ENCODE measurements at regions not wholly inside any gene's neighbourhood (a gene's known extent, or its start where the extent isn't known, plus 50 kb on each side); places are given as distances from the start of the nearest gene placed in this dataset.

DNA sequence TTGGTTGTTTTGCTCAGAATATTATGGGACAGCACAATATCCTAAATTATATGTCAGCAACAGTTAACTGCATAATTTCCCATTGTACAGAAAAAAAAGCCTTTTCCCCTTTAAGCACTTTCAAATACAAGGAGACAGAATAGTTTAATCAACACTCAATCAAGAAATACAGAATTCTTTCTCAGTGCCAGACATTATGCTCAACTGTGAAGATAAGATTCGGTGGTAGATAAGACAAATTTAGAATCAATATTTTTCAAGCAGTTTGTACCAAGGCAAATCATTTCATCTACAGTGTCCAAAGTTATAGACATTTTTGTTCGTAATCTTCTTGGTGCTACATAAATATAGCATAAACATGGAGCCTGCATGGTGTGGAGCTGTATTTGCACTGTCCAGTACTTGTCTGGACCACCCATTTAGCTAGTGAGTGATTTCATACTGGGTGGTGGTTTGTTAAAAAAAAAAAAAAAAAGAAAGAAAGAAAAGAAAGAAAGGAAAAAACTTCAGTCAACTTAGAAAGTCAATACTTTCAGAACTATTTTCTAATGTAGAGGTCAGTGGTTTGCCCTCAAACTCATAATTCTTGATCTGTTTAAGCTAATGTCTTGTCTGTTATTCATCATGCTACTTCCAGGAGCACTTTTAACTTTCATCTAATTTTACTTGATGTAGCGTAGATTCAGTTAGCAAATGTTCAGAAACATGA is 522.9 kb downstream of the FAT4 start:
- TF ChIP-seq ZFX (IDR thresholded peaks at IDR 0.05; ENCODE audit: borderline replicate concordance): no peak
- TF ChIP-seq, protein P1, sequence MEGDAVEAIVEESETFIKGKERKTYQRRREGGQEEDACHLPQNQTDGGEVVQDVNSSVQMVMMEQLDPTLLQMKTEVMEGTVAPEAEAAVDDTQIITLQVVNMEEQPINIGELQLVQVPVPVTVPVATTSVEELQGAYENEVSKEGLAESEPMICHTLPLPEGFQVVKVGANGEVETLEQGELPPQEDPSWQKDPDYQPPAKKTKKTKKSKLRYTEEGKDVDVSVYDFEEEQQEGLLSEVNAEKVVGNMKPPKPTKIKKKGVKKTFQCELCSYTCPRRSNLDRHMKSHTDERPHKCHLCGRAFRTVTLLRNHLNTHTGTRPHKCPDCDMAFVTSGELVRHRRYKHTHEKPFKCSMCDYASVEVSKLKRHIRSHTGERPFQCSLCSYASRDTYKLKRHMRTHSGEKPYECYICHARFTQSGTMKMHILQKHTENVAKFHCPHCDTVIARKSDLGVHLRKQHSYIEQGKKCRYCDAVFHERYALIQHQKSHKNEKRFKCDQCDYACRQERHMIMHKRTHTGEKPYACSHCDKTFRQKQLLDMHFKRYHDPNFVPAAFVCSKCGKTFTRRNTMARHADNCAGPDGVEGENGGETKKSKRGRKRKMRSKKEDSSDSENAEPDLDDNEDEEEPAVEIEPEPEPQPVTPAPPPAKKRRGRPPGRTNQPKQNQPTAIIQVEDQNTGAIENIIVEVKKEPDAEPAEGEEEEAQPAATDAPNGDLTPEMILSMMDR (IDR thresholded peaks at IDR 0.05): no peak
- no peak overlapping the region for H3K27ac ChIP-seq

DNA sequence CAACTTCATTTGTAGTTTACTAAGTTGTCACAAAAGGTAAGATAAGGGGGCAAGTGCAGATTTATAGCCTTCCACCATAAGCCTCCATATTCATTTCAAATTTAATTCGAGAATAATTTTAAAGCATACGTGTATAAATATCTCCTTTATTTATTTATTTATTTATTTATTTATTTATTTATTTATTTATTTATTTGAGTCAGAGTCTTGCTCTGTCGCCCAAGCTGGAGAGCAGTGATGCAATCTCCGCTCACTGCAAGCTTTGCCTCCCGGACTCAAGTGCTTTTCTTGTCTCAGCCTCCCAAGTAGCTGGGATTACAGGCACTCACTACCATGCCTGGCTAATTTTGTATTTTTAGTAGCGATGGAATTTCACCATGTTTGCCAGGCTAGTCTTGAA is 523.4 kb downstream of the FAT4 start:
- TF ChIP-seq, protein P1 (IDR thresholded peaks at IDR 0.05): no peak
- no peak for TF ChIP-seq ZFX (IDR thresholded peaks at IDR 0.05; ENCODE audit: borderline replicate concordance)
- no peak overlapping the region for H3K27ac ChIP-seq

DNA sequence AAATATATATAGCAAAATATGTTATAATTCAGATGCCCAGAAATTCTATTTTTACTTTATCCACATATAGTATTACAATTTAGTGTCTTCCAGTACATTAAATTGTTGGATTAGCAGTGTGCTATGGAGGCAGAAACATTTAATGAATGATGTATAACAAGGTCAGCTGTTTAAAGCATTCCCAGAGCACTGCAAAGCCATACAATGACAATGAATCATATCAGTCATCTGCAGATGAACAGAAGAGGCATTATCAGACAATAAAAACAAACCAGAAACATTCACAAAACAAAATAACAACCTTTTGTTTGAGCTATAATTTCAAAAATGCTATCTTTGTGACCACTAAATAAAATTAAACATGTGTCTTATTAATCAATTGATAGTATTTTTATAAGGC is 524.2 kb downstream of the FAT4 start:
- TF ChIP-seq, protein P1 (IDR thresholded peaks at IDR 0.05): no peak
- TF ChIP-seq ZFX (IDR thresholded peaks at IDR 0.05; ENCODE audit: borderline replicate concordance): no peak

DNA sequence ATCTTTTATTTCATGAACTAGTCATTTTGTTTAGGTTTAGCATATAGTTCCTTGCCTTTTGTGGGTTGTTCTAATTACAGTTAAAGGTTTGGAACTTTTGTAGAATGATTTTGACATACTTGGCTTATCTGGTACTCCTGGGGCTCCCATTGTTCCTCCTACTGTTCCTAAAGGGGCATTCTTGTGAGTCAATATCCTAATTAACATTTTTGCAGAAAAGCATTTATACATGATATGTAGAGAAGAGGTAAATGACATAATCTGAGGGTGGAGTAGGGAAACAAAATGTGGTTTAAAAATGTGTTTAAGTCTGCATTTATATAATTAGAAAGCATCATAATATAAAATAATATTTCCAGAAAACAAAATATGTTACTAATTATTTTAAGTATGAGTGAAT is 529.2 kb downstream of the FAT4 start:
- TF ChIP-seq, protein P1 (IDR thresholded peaks at IDR 0.05): no peak
- TF ChIP-seq ZFX (IDR thresholded peaks at IDR 0.05; ENCODE audit: borderline replicate concordance): no peak
- no peak overlapping the region for H3K27ac ChIP-seq

More for the DNA sequence above, 524.2 kb downstream of the FAT4 start:
- no peak overlapping the region for H3K27ac ChIP-seq

DNA sequence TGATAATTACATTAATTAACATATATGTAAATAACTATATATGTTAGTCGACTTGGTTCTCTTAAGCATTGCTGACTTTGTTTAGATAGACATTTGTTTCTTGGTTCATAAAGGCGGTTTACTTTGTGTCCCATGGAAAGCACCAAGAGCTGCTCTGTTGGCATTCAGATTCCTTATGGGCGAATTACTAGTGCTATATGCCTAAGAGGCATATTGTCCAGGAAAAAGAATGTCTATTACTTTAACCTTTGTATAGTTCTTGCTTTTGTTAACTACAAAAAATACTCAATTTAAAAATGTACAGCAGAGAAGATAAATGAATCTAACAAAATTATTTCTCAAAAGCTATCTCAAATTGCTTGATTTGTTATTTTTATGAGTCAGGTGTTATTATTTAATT is 532.8 kb downstream of the FAT4 start:
- TF ChIP-seq ZFX (IDR thresholded peaks at IDR 0.05; ENCODE audit: borderline replicate concordance): no peak
- TF ChIP-seq, protein P1 (IDR thresholded peaks at IDR 0.05): no peak
- H3K27ac ChIP-seq: no peak overlapping the region

DNA sequence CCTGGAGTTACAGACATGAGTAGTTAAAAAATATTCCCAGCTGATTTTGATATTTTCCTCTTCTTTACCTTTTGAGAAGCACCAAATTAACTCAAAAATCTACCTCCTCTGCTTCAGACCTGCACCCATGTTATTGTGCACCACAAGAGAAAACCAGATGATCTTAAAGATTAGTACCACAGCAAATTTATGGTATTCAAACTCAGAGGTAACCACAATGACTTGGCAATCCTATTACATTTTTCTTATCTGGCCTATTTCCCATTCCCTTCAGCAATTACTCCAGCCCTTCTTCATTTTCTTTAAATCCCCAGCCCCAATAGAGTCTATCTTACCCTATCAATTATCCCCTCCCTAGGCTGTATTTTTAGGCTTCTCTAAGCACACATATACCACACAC is 535.1 kb downstream of the FAT4 start:
- no peak overlapping the region for H3K27ac ChIP-seq
- no peak for TF ChIP-seq ZFX (IDR thresholded peaks at IDR 0.05; ENCODE audit: borderline replicate concordance)
- TF ChIP-seq, protein P1 (IDR thresholded peaks at IDR 0.05): no peak

DNA sequence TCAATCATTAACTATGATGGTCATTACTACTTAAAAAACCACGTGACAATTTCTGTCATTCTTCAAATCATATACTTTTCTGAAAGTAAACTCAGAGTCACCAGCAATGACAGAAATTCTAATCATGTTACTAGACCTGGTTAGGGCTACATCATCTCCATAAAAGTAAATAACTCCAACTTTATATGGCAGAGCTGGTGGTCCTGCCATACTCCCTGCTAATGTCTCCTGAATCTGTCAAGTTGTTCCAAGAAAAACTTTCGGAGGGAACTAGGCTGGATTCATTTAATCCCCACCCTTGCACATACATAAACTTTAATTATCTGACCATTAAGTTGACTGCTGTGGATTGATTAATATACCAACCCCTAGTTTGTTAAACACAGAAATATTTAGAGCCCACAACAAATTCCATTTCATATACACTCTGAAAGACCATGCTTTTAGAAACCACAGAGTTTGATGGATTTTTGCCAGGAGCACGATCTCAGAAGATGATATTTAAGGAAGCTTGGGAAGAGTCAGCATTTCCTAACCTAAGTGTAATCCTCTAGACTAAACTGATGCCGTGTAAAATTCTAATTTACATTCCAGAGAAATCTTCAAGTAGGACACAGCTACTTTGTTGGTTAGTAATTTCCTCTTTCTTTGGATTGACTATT is 577.0 kb downstream of the FAT4 start:
- H3K27ac ChIP-seq: no peak overlapping the region
- TF ChIP-seq, protein P1 (IDR thresholded peaks at IDR 0.05): no peak
- no peak for TF ChIP-seq ZFX (IDR thresholded peaks at IDR 0.05; ENCODE audit: borderline replicate concordance)

Data from 22Rv1 (cell line).